Mesenchymal stem cell (in vitro differentiated cells and primary cell): ENCODE measurements at regions not wholly inside any gene's neighbourhood (a gene's known extent, or its start where the extent isn't known, plus 50 kb on each side); places are given as distances from the start of the nearest gene placed in this dataset.

Source experiments
- DNase-seq: peaks from one replicate; pipeline ENCODE4 v3.0.0-alpha.2; 2013
- H2AFZ ChIP-seq: one replicate; pipeline ENCODE4 v1.6.1; 2013; ENCODE audit warnings: low read depth, mild to moderate bottlenecking, control low read depth, inconsistent platforms, low read length, moderate library complexity
- H2AK5ac ChIP-seq: 2 replicates; pipeline ENCODE4 v1.6.1; 2013; ENCODE audit warnings: low read length, moderate library complexity, mild to moderate bottlenecking, inconsistent platforms; ENCODE audit not compliant: severe bottlenecking
- H2BK120ac ChIP-seq: one replicate; pipeline ENCODE4 v1.6.1; 2013; ENCODE audit warnings: low read depth, mild to moderate bottlenecking, inconsistent platforms, low read length, moderate library complexity
- H2BK12ac ChIP-seq, 2 experiments: one replicate each; pipeline ENCODE4 v1.6.1; 2013; ENCODE audit warnings: inconsistent platforms in 2 of 2, low read length in 2 of 2, mild to moderate bottlenecking in 2 of 2, moderate library complexity in 2 of 2, control low read depth in 1 of 2
- H2BK15ac ChIP-seq: one replicate; pipeline ENCODE4 v1.6.1; 2013; ENCODE audit warnings: mild to moderate bottlenecking, low read depth, inconsistent platforms; ENCODE audit not compliant: poor library complexity, severe bottlenecking
- H2BK5ac ChIP-seq: 2 replicates; pipeline ENCODE4 v1.6.1; 2013; ENCODE audit warnings: low read depth, mild to moderate bottlenecking, low read length, control low read depth, inconsistent platforms; ENCODE audit not compliant: poor library complexity, severe bottlenecking
- H3K14ac ChIP-seq, 2 experiments: one replicate each; pipeline ENCODE4 v1.6.1; 2013; ENCODE audit warnings: inconsistent platforms in 2 of 2, low read length in 2 of 2, control low read depth in 1 of 2, mild to moderate bottlenecking in 1 of 2, moderate library complexity in 1 of 2
- H3K18ac ChIP-seq, 2 experiments: one replicate each; pipeline ENCODE4 v1.6.1; 2013; ENCODE audit warnings: inconsistent platforms in 2 of 2, low read length in 2 of 2, control low read depth in 1 of 2, low read depth in 1 of 2, mild to moderate bottlenecking in 1 of 2
- H3K23ac ChIP-seq, 2 experiments: one replicate each; pipeline ENCODE4 v1.6.1; 2013; ENCODE audit warnings: inconsistent platforms in 2 of 2, low read length in 2 of 2, mild to moderate bottlenecking in 2 of 2, moderate library complexity in 2 of 2, control low read depth in 1 of 2
- H3K27ac ChIP-seq: 2 replicates; pipeline ENCODE4 v1.5.1; 2013; ENCODE audit warnings: mild to moderate bottlenecking, moderate library complexity, low read length, control low read depth, inconsistent platforms; ENCODE audit not compliant: poor library complexity, severe bottlenecking
- H3K27me3 ChIP-seq, 2 experiments: 2 replicates each; pipeline versions ENCODE4 v1.6.1 to v1.7.0; 2013; ENCODE audit warnings: low read length in 2 of 2, mild to moderate bottlenecking in 2 of 2, moderate library complexity in 2 of 2, control low read depth in 1 of 2, inconsistent platforms in 1 of 2; ENCODE audit not compliant: control insufficient read depth in 1 of 2, insufficient read depth in 1 of 2
- H3K36me3 ChIP-seq, 2 experiments: 2 replicates each; pipeline versions ENCODE4 v1.6.1 to v1.7.0; 2013; ENCODE audit warnings: low read length in 2 of 2, control low read depth in 1 of 2, inconsistent platforms in 1 of 2, low read depth in 1 of 2, mild to moderate bottlenecking in 1 of 2; ENCODE audit not compliant: insufficient read depth in 2 of 2, control insufficient read depth in 1 of 2
- H3K4ac ChIP-seq, 2 experiments: one replicate each; pipeline ENCODE4 v1.6.1; 2013; ENCODE audit warnings: inconsistent platforms in 2 of 2, low read length in 2 of 2, mild to moderate bottlenecking in 2 of 2, moderate library complexity in 2 of 2, control low read depth in 1 of 2, low read depth in 1 of 2
- H3K4me1 ChIP-seq: 2 replicates; pipeline ENCODE4 v1.6.1; 2013; ENCODE audit warnings: low read depth, low read length, control low read depth; ENCODE audit not compliant: control insufficient read depth, insufficient read depth
- H3K4me2 ChIP-seq: 2 replicates; pipeline ENCODE4 v1.6.1; 2013; ENCODE audit warnings: low read length, mild to moderate bottlenecking, inconsistent platforms; ENCODE audit not compliant: poor library complexity, severe bottlenecking
- H3K4me3 ChIP-seq, 2 experiments: 2 replicates each; pipeline versions ENCODE4 v1.5.1 to v1.7.0; 2013; ENCODE audit warnings: low read length in 2 of 2, mild to moderate bottlenecking in 2 of 2, control low read depth in 1 of 2, low read depth in 1 of 2; ENCODE audit not compliant: insufficient read depth in 1 of 2
- H3K79me1 ChIP-seq: replicated peaks from 2 replicates; pipeline ENCODE4 v1.6.1; 2013; ENCODE audit warnings: mild to moderate bottlenecking, control low read depth, low read length, inconsistent platforms; ENCODE audit not compliant: poor library complexity, severe bottlenecking
- H3K9ac ChIP-seq: 2 replicates; pipeline ENCODE4 v1.7.0; 2013; ENCODE audit warnings: mild to moderate bottlenecking, low read length, moderate library complexity
- H3K9me3 ChIP-seq: 2 replicates; pipeline ENCODE4 v1.7.0; 2013; ENCODE audit warnings: mild to moderate bottlenecking, low read length; ENCODE audit not compliant: control insufficient read depth
- H4K8ac ChIP-seq: one replicate; pipeline ENCODE4 v1.6.1; 2013; ENCODE audit warnings: inconsistent platforms, mild to moderate bottlenecking, low read length, moderate library complexity
- H4K91ac ChIP-seq: one replicate; pipeline ENCODE4 v1.6.1; 2013; ENCODE audit warnings: mild to moderate bottlenecking, low read length, inconsistent platforms
- WGBS: methylation state at CpG from one replicate; pipeline ENCODE4 v1.1.7; 2013; ENCODE audit warnings: mixed read lengths; 5-methylcytosine and 5-hydroxymethylcytosine counted together

DNA sequence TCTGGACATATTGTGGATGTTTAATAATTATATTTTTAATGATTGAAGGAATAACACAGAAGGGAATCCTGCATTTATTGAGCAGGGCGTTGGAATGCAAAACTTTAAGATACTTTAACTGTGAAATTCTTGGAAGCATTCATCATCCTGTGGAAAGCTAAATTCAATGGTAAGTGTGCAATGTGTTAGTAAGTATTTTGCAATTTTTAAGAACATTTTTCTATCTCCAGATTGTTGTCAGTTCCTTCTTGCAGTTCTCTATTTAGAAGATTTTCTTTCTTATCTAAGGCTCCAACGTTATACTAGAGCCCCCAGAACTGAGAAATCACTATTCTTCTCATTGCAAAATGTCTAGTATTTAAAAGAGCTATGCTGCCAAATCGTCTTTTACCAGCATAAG is 132.2 kb upstream of the TSC22D2 start:
- WGBS: 43% methylated on average over 2 of the region's 3 CpGs
- no peak overlapping the region for H2BK5ac ChIP-seq
- DNase-seq: no peak
- H4K8ac ChIP-seq: no peak overlapping the region
- H3K36me3 ChIP-seq: no peaks in the 10 kb centered on the region
- H2AFZ ChIP-seq: no peak overlapping the region
- H3K27ac ChIP-seq: no peak overlapping the region
- H3K4me1 ChIP-seq: peaks cover 3% of the 10 kb centered on the region
- no peak overlapping the region for H2BK15ac ChIP-seq
- H3K9me3 ChIP-seq: no peaks in the 10 kb centered on the region
- no peak overlapping the region for H2BK120ac ChIP-seq
- no peak overlapping the region for H4K91ac ChIP-seq
- no peak overlapping the region for H2AK5ac ChIP-seq
- H3K23ac ChIP-seq: no peak overlapping the region
- no peak overlapping the region for H3K9ac ChIP-seq
- no peaks in the 10 kb centered on the region for H3K79me1 ChIP-seq
- no peak overlapping the region for H3K4ac ChIP-seq
- no peak overlapping the region for H2BK12ac ChIP-seq
- H3K14ac ChIP-seq: no peak overlapping the region
- no peak overlapping the region for H3K4me2 ChIP-seq
- H3K18ac ChIP-seq: no peak overlapping the region
- H3K4me3 ChIP-seq: no peak overlapping the region
- H3K27me3 ChIP-seq: no peaks in the 10 kb centered on the region

DNA sequence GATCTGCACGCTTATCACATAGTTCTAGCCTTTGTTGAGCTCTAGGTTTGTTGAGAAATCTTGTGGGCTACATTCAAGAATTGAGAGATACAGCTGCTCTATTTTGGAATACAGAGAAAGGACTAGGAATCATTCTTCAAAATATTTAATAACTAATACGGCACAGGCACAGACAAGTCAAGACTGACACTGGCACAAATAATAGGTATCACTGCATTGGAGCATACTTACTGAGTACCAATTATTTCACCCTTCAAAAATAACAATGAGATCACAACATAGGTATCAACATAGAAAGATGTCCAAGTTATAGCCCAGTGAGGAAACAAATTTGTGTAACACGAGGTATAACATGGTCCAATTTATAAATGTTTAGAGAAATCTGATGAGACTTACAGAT is 133.7 kb upstream of the TSC22D2 start:
- no peak overlapping the region for H2BK15ac ChIP-seq
- H3K27me3 ChIP-seq: no peaks in the 10 kb centered on the region
- no peak overlapping the region for H2AFZ ChIP-seq
- no peak overlapping the region for H3K9ac ChIP-seq
- no peak overlapping the region for H2BK5ac ChIP-seq
- no peak overlapping the region for H3K4ac ChIP-seq
- no peaks in the 10 kb centered on the region for H3K9me3 ChIP-seq
- no peak overlapping the region for H3K14ac ChIP-seq
- no peak overlapping the region for H3K18ac ChIP-seq
- H3K4me1 ChIP-seq: peaks cover 1% of the 10 kb centered on the region
- WGBS: 93% methylated on average over 3 of the region's 3 CpGs
- no peak overlapping the region for H2BK12ac ChIP-seq
- no peak for DNase-seq
- no peak overlapping the region for H4K91ac ChIP-seq
- no peak overlapping the region for H4K8ac ChIP-seq
- no peak overlapping the region for H3K23ac ChIP-seq
- no peaks in the 10 kb centered on the region for H3K79me1 ChIP-seq
- H3K27ac ChIP-seq: no peak overlapping the region
- H2BK120ac ChIP-seq: no peak overlapping the region
- H3K4me3 ChIP-seq: no peak overlapping the region
- H3K36me3 ChIP-seq: no peaks in the 10 kb centered on the region
- no peak overlapping the region for H2AK5ac ChIP-seq
- no peak overlapping the region for H3K4me2 ChIP-seq

- DNase-seq: no peak
- 100% methylated on average over 1 of the region's 2 CpGs for WGBS
- no peak overlapping the region for H3K9ac ChIP-seq
Observed at GRCh38 chr3:150273396-150273795, 134.7 kb upstream of the TSC22D2 start.

DNA sequence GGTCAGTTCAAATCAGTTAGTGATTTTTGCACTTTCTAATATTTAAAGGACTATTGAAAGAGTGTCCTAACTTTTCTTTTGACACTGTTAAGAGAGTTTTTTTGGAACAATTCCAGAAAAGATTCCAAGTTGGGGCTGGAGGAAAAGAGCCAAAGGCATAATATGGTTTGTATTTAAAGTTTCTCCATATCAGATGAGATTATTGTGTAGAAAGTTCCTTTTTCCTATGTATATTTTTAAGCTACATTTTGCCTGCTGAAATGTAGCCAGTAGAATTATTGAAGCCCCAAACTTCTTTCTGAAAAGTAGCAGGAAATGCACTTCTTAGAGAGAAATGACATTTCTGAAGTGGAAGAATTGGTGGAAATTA is 136.5 kb upstream of the TSC22D2 start:
- Histone ChIP-seq H3K4me3 (no peak overlapping the region), H3K4me1 (no peaks in the 10 kb centered on the region), H4K91ac (no peak overlapping the region), H4K8ac (no peak overlapping the region), H2BK5ac (no peak overlapping the region), H2BK120ac (no peak overlapping the region), H3K23ac (no peak overlapping the region), H3K4me2 (no peak overlapping the region), H2AK5ac (peak overlapping the region; percentile 38), H3K18ac (peak overlapping the region in 1 of 2 experiments; percentile 24), H3K36me3 (no peaks in the 10 kb centered on the region), H3K14ac (no peak overlapping the region), H3K27ac (no peak overlapping the region), H3K9me3 (no peaks in the 10 kb centered on the region), H2AFZ (no peak overlapping the region), H2BK12ac (no peak overlapping the region), H3K9ac (no peak overlapping the region), H3K27me3 (no peaks in the 10 kb centered on the region), H2BK15ac (no peak overlapping the region), H3K4ac (no peak overlapping the region), H3K79me1 (no peaks in the 10 kb centered on the region)
- no peak for DNase-seq

More at GRCh38 chr3:150273396-150273795, 134.7 kb upstream of the TSC22D2 start:
- Histone ChIP-seq H2AFZ (no peak overlapping the region), H3K36me3 (no peaks in the 10 kb centered on the region), H4K91ac (no peak overlapping the region), H4K8ac (no peak overlapping the region), H3K9me3 (no peaks in the 10 kb centered on the region), H3K4ac (no peak overlapping the region), H2AK5ac (no peak overlapping the region), H3K14ac (no peak overlapping the region), H3K27me3 (no peaks in the 10 kb centered on the region), H3K4me2 (no peak overlapping the region), H3K27ac (no peak overlapping the region), H3K4me3 (no peak overlapping the region), H3K18ac (no peak overlapping the region), H3K23ac (no peak overlapping the region), H3K79me1 (no peaks in the 10 kb centered on the region), H2BK5ac (no peak overlapping the region), H2BK12ac (no peak overlapping the region), H2BK120ac (no peak overlapping the region), H2BK15ac (no peak overlapping the region), H3K4me1 (peaks cover 1% of the 10 kb centered on the region)
